ENCODE measurements at regions not wholly inside any gene's neighbourhood (a gene's known extent, or its start where the extent isn't known, plus 50 kb on each side); places are given as distances from the start of the nearest gene placed in this dataset.

- DNase-seq = no peak
Observed at GRCh38 chr18:67379981-67380380, 136.5 kb downstream of the DSEL start.

DNA sequence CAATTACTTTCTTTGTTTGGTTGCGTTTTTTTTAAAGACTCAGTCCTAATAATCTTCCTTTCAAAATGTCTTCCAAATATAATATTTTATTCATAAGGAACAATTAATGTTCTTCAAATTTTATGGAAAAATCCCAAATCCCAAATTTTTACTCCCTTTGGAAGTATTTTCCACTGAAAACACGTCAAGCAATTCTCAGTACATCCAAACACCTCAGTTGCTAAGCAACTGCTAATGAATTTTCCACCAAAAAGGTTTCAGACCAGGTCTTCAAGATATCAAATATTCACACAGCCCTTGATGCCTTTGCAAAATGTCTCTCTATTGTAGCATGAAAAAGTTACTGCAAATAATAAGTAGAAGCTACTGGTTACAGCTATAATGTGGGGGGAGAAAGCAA, 140.1 kb downstream of the DSEL start:
- DNase-seq = no peak

- DNase-seq = no peak
Observed at GRCh38 chr18:67373636-67374035, 142.9 kb downstream of the DSEL start.

DNA sequence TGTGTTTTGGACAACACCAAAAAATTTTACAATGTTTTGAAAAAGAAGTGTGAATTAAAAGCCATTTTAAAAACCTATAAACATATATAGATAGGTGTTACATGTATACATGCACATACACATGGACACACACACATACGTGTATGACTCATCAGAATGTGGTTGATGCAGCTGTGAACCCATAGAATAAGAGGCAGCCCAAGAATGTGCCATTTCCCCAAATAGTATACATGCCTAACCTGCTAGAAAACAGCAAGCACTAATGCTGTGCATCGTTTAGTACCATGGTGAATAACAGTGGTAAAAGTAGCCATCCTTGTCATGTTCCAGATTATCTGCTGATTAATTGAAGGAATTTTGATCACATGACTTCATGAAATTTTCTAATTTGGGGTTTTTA, 149.0 kb downstream of the DSEL start:
- DNase-seq = no peak

DNA sequence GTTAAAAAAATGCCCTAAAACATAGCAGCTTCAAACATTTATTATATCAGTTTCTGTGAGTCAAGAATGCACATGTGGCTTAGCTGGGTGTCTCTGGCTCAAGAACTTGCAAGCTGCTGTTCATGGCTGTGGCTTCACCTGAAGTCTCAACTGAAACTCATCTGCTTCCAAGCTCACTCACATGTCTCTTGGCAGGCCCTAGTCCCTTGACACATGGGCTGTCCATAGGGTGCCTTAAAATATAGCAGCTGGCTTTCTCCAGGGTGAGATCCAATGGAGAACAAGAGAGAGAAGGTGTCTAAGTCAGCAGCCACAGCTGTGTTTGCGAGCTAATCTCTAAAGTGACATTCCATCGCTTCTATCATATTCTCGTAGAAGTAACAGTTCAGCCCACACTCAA, 152.8 kb downstream of the DSEL start:
- no peak for DNase-seq

- no peak for DNase-seq
Observed at GRCh38 chr18:67362906-67363305, 153.6 kb downstream of the DSEL start.

- no peak for DNase-seq
Observed at GRCh38 chr18:67359873-67360838, 156.4 kb downstream of the DSEL start.

DNA sequence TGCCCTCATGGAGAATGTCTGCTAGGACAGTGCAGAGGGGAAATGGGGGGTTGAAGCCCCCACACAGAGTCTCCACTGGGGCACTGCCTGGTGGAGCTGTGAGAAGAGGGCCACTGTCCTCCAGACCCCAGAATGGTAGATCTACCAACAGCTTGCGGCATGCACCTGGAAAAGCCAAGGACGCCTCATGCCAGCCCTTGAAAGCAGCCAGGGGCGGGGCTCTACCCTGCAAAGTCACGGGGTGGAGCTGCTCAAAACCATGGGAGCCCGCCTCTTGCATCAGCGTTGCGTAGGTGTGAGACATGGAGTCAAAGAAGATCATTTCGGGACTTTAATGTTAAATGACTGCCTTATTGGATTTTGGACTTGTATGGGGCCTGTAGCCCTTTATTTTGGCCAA, 157.6 kb downstream of the DSEL start:
- no peak for DNase-seq

DNA sequence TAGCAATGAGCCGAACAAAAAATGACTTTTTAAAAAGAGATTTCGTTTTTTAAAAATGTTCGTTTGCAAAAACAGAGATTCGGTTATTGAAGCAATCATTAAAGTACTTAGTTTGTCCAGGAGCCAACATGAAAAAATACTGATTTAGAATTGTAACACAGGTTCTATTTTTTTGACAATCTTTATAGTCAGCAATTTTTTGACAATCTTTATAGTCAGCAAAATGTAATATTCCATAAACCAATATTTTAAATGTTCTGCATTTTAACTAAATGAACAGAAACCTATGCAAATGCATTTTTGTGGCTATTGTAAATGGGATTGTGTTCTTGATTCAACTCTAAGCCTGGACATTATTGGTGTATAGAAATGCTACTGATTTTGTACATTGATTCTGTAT, 161.8 kb downstream of the DSEL start:
- no peak for DNase-seq

DNA sequence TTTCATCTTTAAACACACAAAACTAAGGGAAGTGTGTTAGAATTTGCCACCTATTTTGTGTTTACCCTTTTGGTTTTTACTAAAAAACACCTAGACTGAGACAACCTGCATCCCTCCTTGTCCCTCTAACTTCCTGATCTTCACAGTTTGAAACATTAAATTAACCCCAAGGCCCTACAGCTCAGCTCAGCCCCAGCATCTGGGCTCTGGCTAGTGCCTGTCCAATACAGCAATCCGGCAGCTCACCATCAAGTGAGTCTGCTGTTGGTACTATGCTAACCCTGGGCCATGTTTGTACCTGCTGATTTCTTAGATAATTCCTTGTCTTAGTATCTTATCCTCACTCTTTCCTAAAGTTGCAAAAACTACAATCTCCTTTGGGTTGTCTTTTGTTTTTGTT, 162.4 kb downstream of the DSEL start:
- DNase-seq = no peak

DNA sequence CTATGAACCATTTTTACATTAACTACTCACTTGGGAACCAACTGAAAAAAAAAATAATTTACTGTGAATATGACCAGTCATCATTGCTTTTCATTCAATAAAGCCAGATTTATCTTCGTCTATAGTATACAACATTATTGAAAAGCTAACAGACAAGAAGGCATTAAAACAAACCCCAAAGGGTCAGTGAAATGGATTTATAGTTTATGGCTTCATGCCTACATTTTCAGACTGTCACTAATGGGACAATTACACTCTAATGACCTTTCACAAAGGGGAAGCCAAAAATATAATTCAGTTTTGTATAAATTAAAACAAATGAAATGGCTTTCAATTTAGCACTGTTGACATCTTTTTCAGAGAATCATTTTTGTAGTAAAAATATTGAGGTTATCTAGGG, 169.1 kb downstream of the DSEL start:
- DNase-seq = no peak

GRCh38 chr18:67342159-67342558, 174.4 kb downstream of the DSEL start:
- no peak for DNase-seq

- DNase-seq = no peak
Observed at GRCh38 chr18:67337696-67338095, 178.8 kb downstream of the DSEL start.

DNA sequence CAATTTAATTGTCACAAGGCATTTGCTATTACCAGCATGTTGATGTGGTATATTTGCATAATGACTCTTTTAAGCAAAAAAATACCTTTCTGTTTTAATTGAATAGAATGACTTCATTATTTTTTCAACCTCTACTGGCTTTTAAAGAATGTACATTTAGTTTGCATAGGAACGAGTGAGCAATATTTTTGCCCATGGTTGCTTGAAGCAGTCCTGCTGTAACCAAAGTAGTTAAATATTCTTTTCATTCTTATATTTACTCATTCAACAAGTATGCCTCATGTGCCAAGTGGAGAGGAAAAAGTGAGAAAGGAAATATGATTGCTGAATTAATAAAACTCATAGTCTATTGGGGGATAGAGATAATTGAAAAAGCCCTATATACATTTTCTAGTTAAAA, 184.7 kb downstream of the DSEL start:
- DNase-seq = no peak

GRCh38 chr18:67319109-67319508, 197.4 kb downstream of the DSEL start:
- DNase-seq = no peak

- DNase-seq = no peak
Observed at GRCh38 chr18:67318651-67319050, 197.9 kb downstream of the DSEL start.

DNA sequence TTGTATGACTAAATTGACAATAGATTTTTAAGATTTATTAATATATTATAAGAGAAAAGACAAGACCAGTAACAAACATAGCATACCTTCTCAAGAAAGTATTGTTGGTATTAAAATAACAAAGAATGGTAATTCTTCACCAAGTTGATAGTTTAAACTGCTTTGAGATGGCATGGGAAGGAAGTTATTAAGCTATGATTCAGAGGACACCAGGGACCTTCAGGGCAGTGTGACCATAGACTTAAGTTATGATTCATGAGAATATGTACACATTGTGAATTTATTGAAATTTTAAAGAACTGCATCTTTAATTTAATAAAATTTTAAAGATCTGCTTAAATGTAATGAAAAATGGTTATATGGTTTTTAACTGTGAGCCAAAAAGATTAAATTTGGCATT, 205.7 kb downstream of the DSEL start:
- DNase-seq = no peak

DNA sequence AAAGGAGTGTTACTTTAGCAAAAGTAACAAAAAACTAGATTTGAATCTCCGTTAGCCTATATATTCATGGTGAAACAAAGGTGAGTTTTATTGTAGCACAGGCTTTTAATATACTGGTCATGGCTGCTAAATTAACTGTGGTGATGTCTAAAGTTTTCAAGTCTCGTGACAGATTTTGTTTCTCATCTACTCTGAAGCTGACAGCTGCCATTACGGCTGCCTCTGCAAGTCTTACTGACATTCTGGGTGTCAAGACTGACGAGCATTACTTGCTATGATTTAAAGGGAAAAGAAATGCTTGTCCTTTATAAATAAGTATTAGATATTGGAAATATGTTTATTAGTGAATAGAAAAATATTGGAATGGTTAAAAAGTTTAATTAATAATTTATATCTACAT, 207.7 kb downstream of the DSEL start:
- no peak for DNase-seq

DNA sequence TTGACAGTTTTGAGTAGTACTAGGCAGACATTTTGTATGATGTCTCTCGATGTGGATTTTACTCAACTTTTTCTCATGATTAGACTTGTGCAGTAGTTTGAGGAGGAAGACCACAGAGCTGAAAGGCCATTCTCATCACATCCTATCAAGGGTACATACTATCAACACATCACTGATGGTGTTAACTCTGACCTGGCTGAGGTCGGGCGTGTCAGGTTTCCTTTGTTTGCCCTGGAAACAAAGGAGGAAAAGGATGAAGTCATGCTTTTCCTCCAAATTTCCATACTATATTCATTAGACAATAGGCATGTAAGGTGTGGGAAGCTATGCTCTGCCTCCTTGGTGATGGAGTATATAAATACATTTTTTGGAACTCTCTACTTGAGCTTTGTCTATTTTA, 211.1 kb downstream of the DSEL start:
- DNase-seq = no peak

GRCh38 chr18:67302043-67302442, 214.5 kb downstream of the DSEL start:
- DNase-seq = peak; percentile 25

- DNase-seq = no peak
Observed at GRCh38 chr18:67301592-67301991, 214.9 kb downstream of the DSEL start.

- DNase-seq = peak; percentile 49
Observed at GRCh38 chr18:67300498-67300897, 216.0 kb downstream of the DSEL start.

- no peak for DNase-seq
Observed at GRCh38 chr18:67292814-67293213, 223.7 kb downstream of the DSEL start.

DNA sequence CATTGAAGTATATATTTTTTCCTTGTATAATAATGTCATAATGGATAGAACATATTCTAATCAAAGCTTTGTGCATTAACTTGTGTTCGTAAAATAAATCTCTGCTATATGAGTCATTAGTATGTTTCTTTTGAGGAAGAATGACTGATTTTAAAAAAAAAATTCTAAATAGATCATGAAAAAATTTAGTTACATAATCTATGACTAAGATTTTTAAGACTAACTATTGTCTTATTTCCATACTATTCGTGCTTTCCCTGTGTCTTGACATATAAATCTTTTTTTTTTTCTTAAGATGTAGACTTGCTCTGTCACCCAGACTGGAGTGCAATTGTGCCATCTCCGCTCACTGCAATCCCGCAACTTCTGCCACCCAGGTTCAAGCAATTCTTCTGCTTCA, 226.1 kb downstream of the DSEL start:
- no peak for DNase-seq

DNA sequence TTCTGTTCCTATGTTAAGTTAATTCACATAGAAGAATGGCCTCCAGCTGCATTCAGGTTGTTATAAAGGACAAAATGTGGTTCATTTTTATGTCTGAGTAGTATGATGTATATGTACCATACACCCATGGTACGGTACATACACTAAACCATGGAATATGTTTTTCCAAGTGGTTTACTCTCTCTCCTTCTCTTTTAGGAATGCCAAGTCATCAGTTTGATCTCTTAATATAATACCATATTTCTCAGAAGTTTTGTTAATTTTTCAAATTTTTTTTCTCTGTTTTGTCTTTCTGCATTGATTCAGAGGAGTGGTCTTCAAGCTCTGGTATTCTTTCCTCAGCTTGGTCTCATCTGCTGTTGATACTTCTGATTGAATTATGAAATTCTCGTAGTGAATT, 230.9 kb downstream of the DSEL start:
- no peak for DNase-seq

Measured in CD4-positive, alpha-beta T cell treated with Interleukin-17A for 1 hour (primary cell).